ENCODE measurements at regions not wholly inside any gene's neighbourhood (a gene's known extent, or its start where the extent isn't known, plus 50 kb on each side); places are given as distances from the start of the nearest gene placed in this dataset.
A peak's percentile ranks its signal among the peaks of the same experiment; 100 is the strongest.
"Not testable (repeated sequence)": the region's sequence is repeated elsewhere in the genome, so short reads cannot be mapped to it uniquely, and the experiment has no call there.

DNA sequence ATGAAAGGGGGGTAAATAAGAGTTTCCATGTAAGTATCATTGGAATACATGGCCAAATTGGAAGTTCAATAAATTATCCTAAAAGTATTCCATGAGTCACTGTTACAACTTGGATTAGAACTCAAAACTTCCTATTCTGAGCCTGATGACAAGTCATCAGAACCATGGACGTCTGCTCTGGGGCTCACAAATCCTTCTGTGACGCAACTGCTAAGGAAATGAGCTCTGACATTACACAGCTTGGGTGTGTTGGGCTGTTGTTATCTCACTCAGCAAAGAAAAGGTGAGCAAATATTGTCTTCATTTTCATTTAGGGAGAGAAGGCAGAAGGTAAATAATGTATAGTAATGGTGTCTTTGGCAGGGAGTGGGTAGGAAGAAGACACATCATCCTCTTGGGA lies 214.8 kb upstream of the ADO start:
- DNase-seq (ENCODE audit: low read depth): no peak

GRCh38 chr10:62590306-62590705 lies 214.2 kb upstream of the ADO start:
- DNase-seq (ENCODE audit: low read depth): no peak

- DNase-seq (ENCODE audit: low read depth): no peak
Observed at GRCh38 chr10:62594093-62594520, 210.4 kb upstream of the ADO start.

DNA sequence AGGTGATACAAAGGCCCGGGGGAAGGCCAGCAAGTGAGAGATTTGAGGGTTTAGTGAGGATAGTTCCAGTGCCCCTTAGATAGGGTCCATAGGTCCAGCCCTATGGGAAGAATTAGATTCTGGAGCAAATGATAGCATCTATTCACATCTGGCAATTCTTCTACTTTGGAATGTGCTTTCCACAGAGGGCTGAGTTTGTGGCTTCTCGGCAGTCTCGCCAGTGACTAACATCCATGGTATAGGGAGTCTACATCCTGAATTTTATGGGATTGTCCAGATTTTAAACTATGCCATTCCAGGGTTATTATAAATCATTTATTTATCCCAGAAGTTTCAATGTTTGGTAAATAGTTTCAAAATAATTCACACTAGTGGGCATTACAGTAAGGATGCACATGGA lies 207.3 kb upstream of the ADO start:
- no peak for DNase-seq (ENCODE audit: low read depth)

- no peak for DNase-seq (ENCODE audit: low read depth)
Observed at GRCh38 chr10:62599161-62599560, 205.4 kb upstream of the ADO start.

- not testable (repeated sequence) for DNase-seq (ENCODE audit: low read depth)
Observed at GRCh38 chr10:62606551-62606950, 198.0 kb upstream of the ADO start.

GRCh38 chr10:62608189-62608875 lies 196.2 kb upstream of the ADO start:
- not testable (repeated sequence) for DNase-seq (ENCODE audit: low read depth)

DNA sequence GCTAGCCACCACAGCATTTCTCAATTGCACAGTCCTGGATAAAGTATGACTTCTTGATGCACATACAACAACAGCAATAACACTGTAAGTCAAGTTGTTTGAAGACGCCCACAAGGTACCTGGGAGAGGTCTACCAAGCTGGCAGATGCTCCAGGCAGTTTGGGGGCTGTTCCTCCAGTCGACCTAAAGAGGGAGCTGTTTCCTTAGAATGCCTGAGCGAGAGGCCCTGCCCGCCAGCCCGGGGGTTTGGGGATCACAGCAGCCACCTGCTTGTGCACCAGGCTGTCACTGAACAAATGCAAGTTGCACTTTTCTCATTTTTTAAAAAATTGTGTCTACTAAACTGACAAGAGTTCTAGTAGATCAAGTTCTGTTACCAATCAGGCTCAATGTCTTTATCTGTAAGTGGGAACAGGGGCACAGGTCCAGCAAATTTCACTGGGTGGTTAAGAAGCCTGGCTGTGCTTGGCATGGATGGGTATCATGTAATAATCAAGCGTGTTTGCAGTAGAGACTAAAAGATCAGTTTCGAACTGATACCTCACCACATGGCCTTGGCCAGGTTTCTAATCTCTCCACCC lies 193.8 kb upstream of the ADO start:
- DNase-seq (ENCODE audit: low read depth): no peak

- DNase-seq (ENCODE audit: low read depth): no peak
Observed at GRCh38 chr10:62613424-62613823, 191.1 kb upstream of the ADO start.

DNA sequence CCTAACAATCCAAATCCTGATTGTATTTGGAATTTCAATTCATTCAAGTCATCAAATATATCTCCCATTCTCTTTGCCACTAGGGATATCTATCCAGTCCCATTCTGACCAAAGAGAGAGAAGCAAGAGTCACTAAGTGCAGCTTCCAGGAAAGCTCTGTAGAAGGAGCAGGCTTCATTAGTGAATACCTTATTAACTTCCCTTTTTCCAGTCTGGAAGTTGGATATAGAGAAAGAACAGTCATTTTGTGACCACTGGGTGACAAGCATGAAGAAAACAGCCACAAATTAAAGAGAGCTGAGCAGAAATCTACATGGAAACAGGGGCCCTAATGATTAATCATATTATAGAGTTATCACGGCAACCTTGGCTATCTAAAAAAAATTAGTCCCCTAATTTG lies 190.7 kb upstream of the ADO start:
- no peak for DNase-seq (ENCODE audit: low read depth)

GRCh38 chr10:62614389-62615157 lies 189.9 kb upstream of the ADO start:
- DNase-seq (ENCODE audit: low read depth): peak; percentile 30

- DNase-seq (ENCODE audit: low read depth): no peak
Observed at GRCh38 chr10:62616885-62617590, 187.5 kb upstream of the ADO start.

- no peak for DNase-seq (ENCODE audit: low read depth)
Observed at GRCh38 chr10:62617652-62618051, 186.9 kb upstream of the ADO start.

DNA sequence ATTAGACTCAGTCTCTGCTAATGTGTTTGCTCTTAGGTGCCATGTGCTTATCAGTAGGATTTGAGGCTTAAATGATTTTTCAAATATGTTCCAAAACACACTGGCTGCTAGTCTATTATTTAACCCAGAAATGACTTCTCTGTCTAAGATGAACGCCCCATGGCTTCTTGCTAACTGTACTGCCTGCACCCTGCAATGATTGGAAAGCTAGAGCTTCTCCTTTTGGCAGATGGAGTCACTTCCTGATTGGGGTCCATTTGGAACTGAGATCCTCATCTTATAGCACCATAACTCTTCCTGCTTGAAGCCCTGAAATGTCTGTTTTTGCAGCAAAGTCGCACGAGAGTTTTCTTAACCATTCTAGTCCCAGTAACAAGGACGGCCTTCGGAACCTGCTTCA lies 186.5 kb upstream of the ADO start:
- DNase-seq (ENCODE audit: low read depth): no peak

DNA sequence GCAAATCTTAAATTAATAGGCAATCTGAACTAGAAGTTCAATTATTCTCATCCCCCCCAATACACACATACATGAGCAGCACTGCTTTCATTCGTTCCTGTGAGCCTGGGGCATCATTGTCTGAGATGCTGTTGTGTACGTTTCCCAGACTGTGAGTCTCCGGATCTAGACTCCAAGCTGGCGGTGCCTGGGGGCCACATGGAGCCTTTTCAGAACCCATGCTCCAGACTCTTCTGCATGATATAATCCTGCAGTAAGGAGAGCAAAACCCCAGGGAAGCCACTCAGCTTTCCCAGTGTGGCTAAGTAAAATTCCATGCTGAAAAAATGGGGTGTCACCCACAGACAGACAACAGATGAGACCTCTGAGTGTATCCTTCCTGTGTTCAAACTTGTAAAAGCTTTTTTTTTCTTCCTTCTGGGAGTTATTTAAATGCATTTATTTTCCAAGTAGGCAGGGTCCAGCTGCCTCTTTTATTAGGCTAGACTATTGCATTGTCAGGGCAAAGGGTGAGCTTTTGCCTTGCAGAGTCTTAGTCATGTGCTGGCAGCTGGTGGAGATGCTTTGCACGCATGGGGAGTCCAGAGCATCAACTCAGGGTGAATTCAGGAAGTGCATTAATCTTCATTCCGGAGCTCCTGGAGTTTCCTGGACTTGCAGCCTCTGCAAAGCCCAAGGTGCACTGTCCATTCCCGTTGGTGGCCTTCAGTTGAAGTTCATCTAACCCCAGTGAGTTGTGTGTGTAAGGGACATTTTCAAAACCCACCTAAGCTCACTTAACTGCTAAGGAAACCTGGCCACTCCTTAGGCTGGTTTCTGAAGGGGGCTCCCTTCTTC lies 185.7 kb upstream of the ADO start:
- DNase-seq (ENCODE audit: low read depth): peak; percentile 12

DNA sequence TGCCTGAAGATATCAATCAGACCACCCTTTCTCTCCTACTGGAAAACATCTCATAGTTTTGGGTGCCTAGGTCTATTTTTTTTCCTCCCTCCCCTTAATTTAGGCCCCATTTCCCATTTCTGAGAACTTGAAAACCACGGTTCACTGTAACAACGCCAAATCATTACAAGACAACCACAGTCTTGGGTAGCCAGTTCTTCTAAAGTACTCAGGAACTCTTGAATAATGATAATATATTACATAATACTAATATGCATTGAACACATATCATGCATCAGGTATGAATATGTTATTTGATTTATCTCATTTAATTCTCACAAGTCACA lies 185.1 kb upstream of the ADO start:
- DNase-seq (ENCODE audit: low read depth): no peak

DNA sequence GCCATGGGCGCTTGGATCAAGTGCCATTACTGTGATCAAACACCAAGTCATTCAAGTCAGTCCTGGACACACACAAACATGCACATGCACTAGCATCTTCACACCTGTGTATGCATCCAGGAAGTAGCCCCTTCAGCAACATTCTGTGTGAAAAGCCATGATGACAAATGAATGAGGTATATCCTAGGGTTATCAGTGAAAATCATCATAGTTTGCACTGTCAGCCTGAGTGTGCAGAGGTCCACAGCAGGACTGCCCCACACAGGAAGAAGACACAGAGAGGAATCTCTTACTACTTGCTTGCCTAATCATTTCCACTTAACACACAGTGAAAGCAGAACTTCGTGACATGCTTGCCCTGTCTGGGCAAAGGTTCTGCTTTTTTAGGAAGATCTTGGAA lies 184.0 kb upstream of the ADO start:
- no peak for DNase-seq (ENCODE audit: low read depth)

- no peak for DNase-seq (ENCODE audit: low read depth)
Observed at GRCh38 chr10:62623223-62623622, 181.3 kb upstream of the ADO start.

- no peak for DNase-seq (ENCODE audit: low read depth)
Observed at GRCh38 chr10:62625484-62625883, 179.0 kb upstream of the ADO start.

DNA sequence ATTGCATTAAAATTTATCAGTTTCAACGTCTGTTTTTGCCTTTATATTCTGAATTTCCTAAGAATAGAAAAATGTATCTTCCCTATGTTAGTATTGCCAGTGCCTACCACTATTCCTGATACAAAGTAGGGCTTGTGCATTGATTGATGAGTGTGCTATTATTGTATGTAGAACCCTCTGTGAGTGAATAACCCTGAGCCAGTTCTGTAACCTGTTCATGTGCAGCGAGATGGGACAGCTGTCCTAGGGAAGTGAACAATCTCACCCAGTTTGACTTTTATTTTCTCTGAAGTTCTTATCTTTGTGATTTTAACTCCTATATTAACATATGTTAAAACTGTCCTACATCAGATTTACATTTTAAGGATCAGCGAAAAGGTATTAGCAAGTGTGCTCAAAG lies 178.4 kb upstream of the ADO start:
- DNase-seq (ENCODE audit: low read depth): no peak

- no peak for DNase-seq (ENCODE audit: low read depth)
Observed at GRCh38 chr10:62626817-62627216, 177.7 kb upstream of the ADO start.

DNA sequence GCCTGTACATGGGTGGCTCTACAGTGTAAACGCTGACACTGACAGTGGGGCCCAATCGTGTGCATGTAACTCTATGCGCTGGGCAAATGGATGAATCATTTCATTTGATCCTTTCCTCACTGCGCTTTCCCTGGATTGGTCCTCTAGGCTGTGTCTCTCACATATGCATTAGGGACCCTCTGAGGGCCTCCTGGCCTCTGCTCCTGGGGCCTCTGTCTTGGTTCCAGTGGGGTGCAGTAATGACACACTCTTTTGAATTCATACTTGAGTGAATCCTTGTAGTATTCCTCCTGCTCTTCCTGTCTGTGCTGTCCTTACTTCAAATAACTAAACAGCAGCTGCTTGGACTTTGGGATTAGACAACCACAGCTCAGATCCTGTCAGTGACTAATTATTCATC lies 176.5 kb upstream of the ADO start:
- DNase-seq (ENCODE audit: low read depth): no peak

Measured in HS-27A (cell line).